HEK293 (cell line): ENCODE measurements at regions not wholly inside any gene's neighbourhood (a gene's known extent, or its start where the extent isn't known, plus 50 kb on each side); places are given as distances from the start of the nearest gene placed in this dataset.

Source experiments
- CTCF ChIA-PET: fragments of 350-600 bp; formaldehyde crosslinking; extraction: SDS; loops from one replicate; lab custom pipeline; 2021; ENCODE audit warnings: antibody characterized with exemption; lab: Yijun Ruan, JAX
- POLR2A ChIA-PET: fragments of 300-600 bp; formaldehyde crosslinking; extraction: SDS; loops from one replicate; lab custom pipeline; 2020; ENCODE audit warnings: antibody characterized with exemption, inconsistent platforms; lab: Yijun Ruan, JAX
- H3K27ac ChIP-seq: fragments of 200-500 bp; sonication (Bioruptor generic); 2 replicates; pipeline ENCODE4 v1.5.1; 2014; ENCODE audit warnings: low read depth, low read length, control low read depth, inconsistent platforms; ENCODE audit errors: extremely low read depth
- H3K36me3 ChIP-seq, 2 experiments: fragments of 200-500 bp in 1 of 2; sonication (Bioruptor generic) in 1 of 2; 1 replicate in 1 of 2; 2 replicates in 1 of 2; pipeline ENCODE4 v1.5.1; 2014 to 2017; ENCODE audit warnings: inconsistent platforms in 2 of 2, low read length in 2 of 2; ENCODE audit not compliant: control insufficient read depth in 2 of 2, insufficient read depth in 1 of 2
- H3K4me1 ChIP-seq: fragments of 200-500 bp; sonication (Bioruptor generic); 2 replicates; pipeline ENCODE4 v1.5.1; 2014; ENCODE audit warnings: mild to moderate bottlenecking, low read length, inconsistent platforms; ENCODE audit not compliant: control insufficient read depth, insufficient read depth
- H3K4me3 ChIP-seq: 2 replicates; pipeline ENCODE4 v1.5.1; 2011; ENCODE audit warnings: low read depth, mild to moderate bottlenecking, control low read depth, low read length, moderate library complexity
- H3K9me3 ChIP-seq: fragments of 200-500 bp; sonication (Bioruptor generic); 2 replicates; pipeline ENCODE4 v1.5.1; 2014; ENCODE audit warnings: low read depth, low read length, inconsistent platforms; ENCODE audit not compliant: control insufficient read depth, insufficient read depth
- HOXA7 ChIP-seq: sonication (generic); formaldehyde crosslinking; IDR thresholded peaks from 2 replicates; pipeline ENCODE4 v1.8.1; 2022; ENCODE audit warnings: missing genetic modification reagents, borderline replicate concordance
- KLF8 ChIP-seq: fragments of 450-650 bp; formaldehyde crosslinking; IDR thresholded peaks from 2 replicates; pipeline ENCODE4 v1.5.1; 2016; ENCODE audit warnings: missing biosample characterization, missing genetic modification characterization
- MYNN ChIP-seq: fragments of 450-650 bp; formaldehyde crosslinking; IDR thresholded peaks from 2 replicates; pipeline ENCODE4 v1.5.1; 2016; ENCODE audit warnings: missing biosample characterization, missing genetic modification characterization, borderline replicate concordance
- MZF1 ChIP-seq: fragments of 450-650 bp; formaldehyde crosslinking; IDR thresholded peaks from 2 replicates; pipeline ENCODE4 v1.5.1; 2017; ENCODE audit warnings: missing biosample characterization, missing genetic modification characterization, borderline replicate concordance
- YY2 ChIP-seq: fragments of 450-650 bp; formaldehyde crosslinking; IDR thresholded peaks from 2 replicates; pipeline ENCODE4 v1.5.1; 2016; ENCODE audit warnings: missing biosample characterization, missing genetic modification characterization
- ZBTB17 ChIP-seq: fragments of 450-650 bp; formaldehyde crosslinking; IDR thresholded peaks from 2 replicates; pipeline ENCODE4 v1.5.1; 2016; ENCODE audit warnings: missing biosample characterization, missing genetic modification characterization
- ZBTB21 ChIP-seq: fragments of 450-650 bp; formaldehyde crosslinking; IDR thresholded peaks from 2 replicates; pipeline ENCODE4 v1.5.1; 2017; ENCODE audit warnings: missing biosample characterization, missing genetic modification characterization
- ZNF140 ChIP-seq: fragments of 450-650 bp; formaldehyde crosslinking; IDR thresholded peaks from 2 replicates; pipeline ENCODE4 v1.5.1; 2016; ENCODE audit warnings: missing biosample characterization, missing genetic modification characterization
- ZNF155 ChIP-seq: fragments of 450-650 bp; formaldehyde crosslinking; IDR thresholded peaks from 2 replicates; pipeline ENCODE4 v1.5.1; 2016; ENCODE audit warnings: missing biosample characterization, missing genetic modification characterization
- ZNF175 ChIP-seq: fragments of 450-650 bp; formaldehyde crosslinking; IDR thresholded peaks from 2 replicates; pipeline ENCODE4 v1.5.1; 2016; ENCODE audit warnings: missing biosample characterization, missing genetic modification characterization
- ZNF341 ChIP-seq: fragments of 450-650 bp; formaldehyde crosslinking; IDR thresholded peaks from 2 replicates; pipeline ENCODE4; 2016; ENCODE audit warnings: low read depth, missing biosample characterization, missing genetic modification characterization
- ZNF350 ChIP-seq: fragments of 450-650 bp; formaldehyde crosslinking; IDR thresholded peaks from 2 replicates; pipeline ENCODE4 v1.5.0; 2017; ENCODE audit warnings: missing biosample characterization, mild to moderate bottlenecking, missing genetic modification characterization
- ZNF354C ChIP-seq: fragments of 450-650 bp; formaldehyde crosslinking; IDR thresholded peaks from 2 replicates; pipeline ENCODE4 v1.5.1; 2016; ENCODE audit warnings: missing biosample characterization, missing genetic modification characterization, low read depth, borderline replicate concordance
- ZNF366 ChIP-seq: fragments of 450-650 bp; formaldehyde crosslinking; conservative IDR thresholded peaks from 2 replicates; pipeline ENCODE4 v1.5.1; 2016; ENCODE audit warnings: missing biosample characterization, missing genetic modification characterization
- ZNF529 ChIP-seq: fragments of 450-650 bp; formaldehyde crosslinking; IDR thresholded peaks from 2 replicates; pipeline ENCODE4 v1.5.1; 2017; ENCODE audit warnings: missing genetic modification characterization, missing biosample characterization; ENCODE audit not compliant: insufficient replicate concordance
- ZNF558 ChIP-seq: fragments of 450-650 bp; formaldehyde crosslinking; IDR thresholded peaks from 2 replicates; pipeline ENCODE4 v1.5.1; 2016; ENCODE audit warnings: missing biosample characterization, missing genetic modification characterization
- ZNF560 ChIP-seq: fragments of 450-650 bp; formaldehyde crosslinking; IDR thresholded peaks from 2 replicates; pipeline ENCODE4 v1.5.1; 2017; ENCODE audit warnings: missing biosample characterization, missing genetic modification characterization, borderline replicate concordance
- ZNF629 ChIP-seq: fragments of 450-650 bp; formaldehyde crosslinking; IDR thresholded peaks from 2 replicates; pipeline ENCODE4 v1.5.1; 2017; ENCODE audit warnings: missing biosample characterization, missing genetic modification characterization
- ZNF654 ChIP-seq: fragments of 450-650 bp; formaldehyde crosslinking; IDR thresholded peaks from 2 replicates; pipeline ENCODE4 v1.5.1; 2016; ENCODE audit warnings: low read depth, missing biosample characterization, missing genetic modification characterization
- ZNF664 ChIP-seq: fragments of 450-650 bp; formaldehyde crosslinking; IDR thresholded peaks from 2 replicates; pipeline ENCODE4 v1.5.1; 2016; ENCODE audit warnings: missing biosample characterization, missing genetic modification characterization
- ZNF791 ChIP-seq: fragments of 450-650 bp; formaldehyde crosslinking; IDR thresholded peaks from 2 replicates; pipeline ENCODE4 v1.5.1; 2016; ENCODE audit warnings: missing biosample characterization, missing genetic modification characterization
- ZNF843 ChIP-seq: fragments of 450-650 bp; formaldehyde crosslinking; IDR thresholded peaks from 2 replicates; pipeline ENCODE4 v1.5.1; 2016; ENCODE audit warnings: missing biosample characterization, missing genetic modification characterization
- TF ChIP-seq, protein P1 (sequence below): fragments of 450-650 bp; formaldehyde crosslinking; IDR thresholded peaks from 2 replicates; pipeline ENCODE4 v1.5.1; 2016; ENCODE audit warnings: missing biosample characterization, missing genetic modification characterization
- TF ChIP-seq, protein P2 (sequence below): fragments of 450-650 bp; formaldehyde crosslinking; conservative IDR thresholded peaks from 2 replicates; pipeline ENCODE4 v1.5.1; 2016; ENCODE audit warnings: low read depth, missing biosample characterization, missing genetic modification characterization
- TF ChIP-seq, protein P3 (sequence below): fragments of 450-650 bp; formaldehyde crosslinking; IDR thresholded peaks from 2 replicates; pipeline ENCODE4 v1.5.1; 2017; ENCODE audit warnings: missing biosample characterization, mild to moderate bottlenecking, missing genetic modification characterization, moderate library complexity
- TF ChIP-seq, protein P4 (sequence below): fragments of 450-650 bp; formaldehyde crosslinking; IDR thresholded peaks from 2 replicates; pipeline ENCODE4 v1.5.1; 2016; ENCODE audit warnings: missing biosample characterization, missing genetic modification characterization
- TF ChIP-seq, protein P5 (sequence below): fragments of 450-650 bp; formaldehyde crosslinking; IDR thresholded peaks from 2 replicates; pipeline ENCODE4 v1.5.1; 2016; ENCODE audit warnings: missing biosample characterization, missing genetic modification characterization
- TF ChIP-seq, protein P6 (sequence below): fragments of 450-650 bp; formaldehyde crosslinking; IDR thresholded peaks from 2 replicates; pipeline ENCODE4 v1.5.1; 2016; ENCODE audit warnings: missing biosample characterization, missing genetic modification characterization

DNA sequence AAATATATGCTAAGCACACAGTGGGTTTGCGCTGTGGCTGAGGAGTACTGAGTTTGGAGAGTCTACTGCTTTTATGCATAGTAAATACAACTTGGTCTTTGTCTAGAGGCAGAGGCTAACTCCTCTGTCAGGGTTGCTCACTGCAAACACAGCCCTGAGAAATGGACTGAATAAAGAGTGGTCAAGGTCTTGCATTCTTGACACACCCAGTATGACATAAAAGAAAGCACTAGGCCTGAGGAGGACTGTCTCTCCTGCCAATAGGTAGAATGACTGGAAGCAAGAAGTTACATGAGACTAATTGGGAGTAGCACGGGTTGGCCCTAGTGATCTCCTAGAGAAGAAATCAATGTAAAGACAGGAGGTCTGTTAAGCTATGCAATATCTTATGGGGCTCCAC lies 367.2 kb upstream of the B3GALT2 start:
- no peaks in the 10 kb centered on the region for H3K9me3 ChIP-seq
- no peak overlapping the region for H3K27ac ChIP-seq
- H3K36me3 ChIP-seq = no peaks in the 10 kb centered on the region
- ChIA-PET POLR2A (no interaction called here), CTCF (no interaction called here)
- H3K4me3 ChIP-seq = no peak overlapping the region
- no peak for TF ChIP-seq ZNF654 (tag by site-specific recombination)
- TF ChIP-seq ZNF558 = no peak
- TF ChIP-seq MZF1 = no peak
- no peak for TF ChIP-seq ZNF529 (tag by site-specific recombination)
- no peak for TF ChIP-seq ZNF354C (tag by site-specific recombination)
- no peak for TF ChIP-seq ZNF155 (tag by site-specific recombination)
- TF ChIP-seq YY2 (tag by site-specific recombination) = no peak
- TF ChIP-seq ZNF791 (tag by site-specific recombination) = no peak
- TF ChIP-seq, protein P1, sequence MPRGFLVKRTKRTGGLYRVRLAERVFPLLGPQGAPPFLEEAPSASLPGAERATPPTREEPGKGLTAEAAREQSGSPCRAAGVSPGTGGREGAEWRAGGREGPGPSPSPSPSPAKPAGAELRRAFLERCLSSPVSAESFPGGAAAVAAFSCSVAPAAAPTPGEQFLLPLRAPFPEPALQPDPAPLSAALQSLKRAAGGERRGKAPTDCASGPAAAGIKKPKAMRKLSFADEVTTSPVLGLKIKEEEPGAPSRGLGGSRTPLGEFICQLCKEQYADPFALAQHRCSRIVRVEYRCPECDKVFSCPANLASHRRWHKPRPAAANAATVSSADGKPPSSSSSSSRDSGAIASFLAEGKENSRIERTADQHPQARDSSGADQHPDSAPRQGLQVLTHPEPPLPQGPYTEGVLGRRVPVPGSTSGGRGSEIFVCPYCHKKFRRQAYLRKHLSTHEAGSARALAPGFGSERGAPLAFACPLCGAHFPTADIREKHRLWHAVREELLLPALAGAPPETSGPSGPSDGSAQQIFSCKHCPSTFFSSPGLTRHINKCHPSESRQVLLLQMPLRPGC (tag by site-specific recombination) = no peak
- TF ChIP-seq ZBTB21 = no peak
- TF ChIP-seq, protein P2, sequence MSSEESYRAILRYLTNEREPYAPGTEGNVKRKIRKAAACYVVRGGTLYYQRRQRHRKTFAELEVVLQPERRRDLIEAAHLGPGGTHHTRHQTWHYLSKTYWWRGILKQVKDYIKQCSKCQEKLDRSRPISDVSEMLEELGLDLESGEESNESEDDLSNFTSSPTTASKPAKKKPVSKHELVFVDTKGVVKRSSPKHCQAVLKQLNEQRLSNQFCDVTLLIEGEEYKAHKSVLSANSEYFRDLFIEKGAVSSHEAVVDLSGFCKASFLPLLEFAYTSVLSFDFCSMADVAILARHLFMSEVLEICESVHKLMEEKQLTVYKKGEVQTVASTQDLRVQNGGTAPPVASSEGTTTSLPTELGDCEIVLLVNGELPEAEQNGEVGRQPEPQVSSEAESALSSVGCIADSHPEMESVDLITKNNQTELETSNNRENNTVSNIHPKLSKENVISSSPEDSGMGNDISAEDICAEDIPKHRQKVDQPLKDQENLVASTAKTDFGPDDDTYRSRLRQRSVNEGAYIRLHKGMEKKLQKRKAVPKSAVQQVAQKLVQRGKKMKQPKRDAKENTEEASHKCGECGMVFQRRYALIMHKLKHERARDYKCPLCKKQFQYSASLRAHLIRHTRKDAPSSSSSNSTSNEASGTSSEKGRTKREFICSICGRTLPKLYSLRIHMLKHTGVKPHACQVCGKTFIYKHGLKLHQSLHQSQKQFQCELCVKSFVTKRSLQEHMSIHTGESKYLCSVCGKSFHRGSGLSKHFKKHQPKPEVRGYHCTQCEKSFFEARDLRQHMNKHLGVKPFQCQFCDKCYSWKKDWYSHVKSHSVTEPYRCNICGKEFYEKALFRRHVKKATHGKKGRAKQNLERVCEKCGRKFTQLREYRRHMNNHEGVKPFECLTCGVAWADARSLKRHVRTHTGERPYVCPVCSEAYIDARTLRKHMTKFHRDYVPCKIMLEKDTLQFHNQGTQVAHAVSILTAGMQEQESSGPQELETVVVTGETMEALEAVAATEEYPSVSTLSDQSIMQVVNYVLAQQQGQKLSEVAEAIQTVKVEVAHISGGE (tag by site-specific recombination) = no peak
- TF ChIP-seq ZNF350 (tag by site-specific recombination) = no peak
- no peak for TF ChIP-seq ZNF175 (tag by site-specific recombination)
- no peak for TF ChIP-seq ZNF560 (tag by site-specific recombination)
- TF ChIP-seq, protein P3, sequence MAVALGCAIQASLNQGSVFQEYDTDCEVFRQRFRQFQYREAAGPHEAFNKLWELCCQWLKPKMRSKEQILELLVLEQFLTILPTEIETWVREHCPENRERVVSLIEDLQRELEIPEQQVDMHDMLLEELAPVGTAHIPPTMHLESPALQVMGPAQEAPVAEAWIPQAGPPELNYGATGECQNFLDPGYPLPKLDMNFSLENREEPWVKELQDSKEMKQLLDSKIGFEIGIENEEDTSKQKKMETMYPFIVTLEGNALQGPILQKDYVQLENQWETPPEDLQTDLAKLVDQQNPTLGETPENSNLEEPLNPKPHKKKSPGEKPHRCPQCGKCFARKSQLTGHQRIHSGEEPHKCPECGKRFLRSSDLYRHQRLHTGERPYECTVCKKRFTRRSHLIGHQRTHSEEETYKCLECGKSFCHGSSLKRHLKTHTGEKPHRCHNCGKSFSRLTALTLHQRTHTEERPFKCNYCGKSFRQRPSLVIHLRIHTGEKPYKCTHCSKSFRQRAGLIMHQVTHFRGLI = no peak
- no peak for TF ChIP-seq ZNF140 (tag by site-specific recombination)
- no peaks in the 10 kb centered on the region for H3K4me1 ChIP-seq

DNA sequence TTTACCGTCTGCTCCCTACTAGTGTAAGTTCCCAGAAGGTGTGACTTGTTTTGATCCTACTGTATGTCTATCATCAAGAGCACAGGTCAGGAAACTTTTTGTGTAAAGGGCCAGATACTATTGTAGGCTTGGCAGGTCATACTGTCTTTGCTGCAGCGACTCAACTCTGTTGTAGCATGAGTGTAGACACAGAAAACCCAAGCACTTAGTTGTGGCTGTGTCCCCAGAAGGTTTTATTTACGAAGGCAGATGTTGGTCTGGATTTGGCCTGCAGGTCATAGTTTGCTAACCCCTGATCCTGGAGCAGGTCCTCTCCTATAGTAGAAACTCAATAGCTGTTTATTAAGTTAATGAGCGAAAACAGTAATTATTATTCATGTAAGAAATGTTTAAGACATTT lies 365.9 kb upstream of the B3GALT2 start:
- ChIA-PET CTCF (no interaction called here), POLR2A (no interaction called here)
- Histone ChIP-seq H3K9me3 (no peaks in the 10 kb centered on the region), H3K4me3 (no peak overlapping the region), H3K36me3 (no peaks in the 10 kb centered on the region), H3K27ac (no peak overlapping the region), H3K4me1 (no peaks in the 10 kb centered on the region)
- TF ChIP-seq ZNF629 (tag by site-specific recombination) (no peak), ZNF843 (tag by site-specific recombination) (no peak), ZNF341 (no peak), ZNF664 (tag by site-specific recombination) (no peak), HOXA7 (CRISPR knock-in tag) (no peak), ZNF366 (no peak), KLF8 (tag by site-specific recombination) (no peak), ZBTB17 (tag by site-specific recombination) (no peak), MYNN (tag by site-specific recombination) (no peak), ZNF791 (tag by site-specific recombination) (no peak)
- TF ChIP-seq, protein P4, sequence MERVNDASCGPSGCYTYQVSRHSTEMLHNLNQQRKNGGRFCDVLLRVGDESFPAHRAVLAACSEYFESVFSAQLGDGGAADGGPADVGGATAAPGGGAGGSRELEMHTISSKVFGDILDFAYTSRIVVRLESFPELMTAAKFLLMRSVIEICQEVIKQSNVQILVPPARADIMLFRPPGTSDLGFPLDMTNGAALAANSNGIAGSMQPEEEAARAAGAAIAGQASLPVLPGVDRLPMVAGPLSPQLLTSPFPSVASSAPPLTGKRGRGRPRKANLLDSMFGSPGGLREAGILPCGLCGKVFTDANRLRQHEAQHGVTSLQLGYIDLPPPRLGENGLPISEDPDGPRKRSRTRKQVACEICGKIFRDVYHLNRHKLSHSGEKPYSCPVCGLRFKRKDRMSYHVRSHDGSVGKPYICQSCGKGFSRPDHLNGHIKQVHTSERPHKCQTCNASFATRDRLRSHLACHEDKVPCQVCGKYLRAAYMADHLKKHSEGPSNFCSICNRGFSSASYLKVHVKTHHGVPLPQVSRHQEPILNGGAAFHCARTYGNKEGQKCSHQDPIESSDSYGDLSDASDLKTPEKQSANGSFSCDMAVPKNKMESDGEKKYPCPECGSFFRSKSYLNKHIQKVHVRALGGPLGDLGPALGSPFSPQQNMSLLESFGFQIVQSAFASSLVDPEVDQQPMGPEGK (tag by site-specific recombination) = no peak
- TF ChIP-seq, protein P5, sequence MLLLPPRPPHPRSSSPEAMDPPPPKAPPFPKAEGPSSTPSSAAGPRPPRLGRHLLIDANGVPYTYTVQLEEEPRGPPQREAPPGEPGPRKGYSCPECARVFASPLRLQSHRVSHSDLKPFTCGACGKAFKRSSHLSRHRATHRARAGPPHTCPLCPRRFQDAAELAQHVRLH = no peak
- TF ChIP-seq, protein P6, sequence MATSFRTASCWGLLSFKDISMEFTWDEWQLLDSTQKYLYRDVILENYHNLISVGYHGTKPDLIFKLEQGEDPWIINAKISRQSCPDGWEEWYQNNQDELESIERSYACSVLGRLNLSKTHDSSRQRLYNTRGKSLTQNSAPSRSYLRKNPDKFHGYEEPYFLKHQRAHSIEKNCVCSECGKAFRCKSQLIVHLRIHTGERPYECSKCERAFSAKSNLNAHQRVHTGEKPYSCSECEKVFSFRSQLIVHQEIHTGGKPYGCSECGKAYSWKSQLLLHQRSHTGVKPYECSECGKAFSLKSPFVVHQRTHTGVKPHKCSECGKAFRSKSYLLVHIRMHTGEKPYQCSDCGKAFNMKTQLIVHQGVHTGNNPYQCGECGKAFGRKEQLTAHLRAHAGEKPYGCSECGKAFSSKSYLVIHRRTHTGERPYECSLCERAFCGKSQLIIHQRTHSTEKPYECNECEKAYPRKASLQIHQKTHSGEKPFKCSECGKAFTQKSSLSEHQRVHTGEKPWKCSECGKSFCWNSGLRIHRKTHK (tag by site-specific recombination) = no peak
